Type B pancreatic cell (in vitro differentiated cells): ENCODE measurements at regions not wholly inside any gene's neighbourhood (a gene's known extent, or its start where the extent isn't known, plus 50 kb on each side); places are given as distances from the start of the nearest gene placed in this dataset.

Experiments
- DNase-seq: peaks from one replicate; pipeline ENCODE4 v3.0.0; 2021; ENCODE audit warnings: mixed read lengths; ENCODE audit not compliant: unreplicated experiment; ENCODE audit errors: extremely low spot score
- H3K27ac Mint-ChIP-seq: 2 replicates; pipeline ENCODE4 v1.8.0; 2021; ENCODE audit warnings: mild to moderate bottlenecking, mixed read lengths
- H3K27me3 Mint-ChIP-seq: 2 replicates; pipeline ENCODE4 v1.8.0; 2021; ENCODE audit warnings: mixed read lengths
- H3K36me3 Mint-ChIP-seq: 2 replicates; pipeline ENCODE4 v1.8.0; 2021; ENCODE audit warnings: mixed read lengths
- H3K4me1 Mint-ChIP-seq: one replicate; pipeline ENCODE4 v1.8.0; 2021; ENCODE audit warnings: mixed read lengths; ENCODE audit not compliant: unreplicated experiment
- H3K4me3 Mint-ChIP-seq: 2 replicates; pipeline ENCODE4 v1.8.0; 2021; ENCODE audit warnings: mild to moderate bottlenecking, mixed read lengths
- H3K9me3 Mint-ChIP-seq: 2 replicates; pipeline ENCODE4 v1.8.0; 2021; ENCODE audit warnings: mixed read lengths
- CTCF ChIP-seq: fragments of 200-600 bp; sonication (generic); conservative IDR thresholded peaks from 2 replicates; pipeline ENCODE4 v1.5.0; 2021; ENCODE audit warnings: antibody characterized with exemption, mild to moderate bottlenecking

GRCh38 chr6:159463119-159463829 lies 229.8 kb downstream of the SOD2 start:
- no peaks in the 10 kb centered on the region for H3K36me3 Mint-ChIP-seq
- H3K9me3 Mint-ChIP-seq, result no peaks in the 10 kb centered on the region
- H3K27ac Mint-ChIP-seq, result no peak overlapping the region
- peak; percentile 73 for TF ChIP-seq CTCF
- no peak overlapping the region for H3K4me3 Mint-ChIP-seq
- peaks cover 6% of the 10 kb centered on the region for H3K27me3 Mint-ChIP-seq
- peaks cover 9% of the 10 kb centered on the region for H3K4me1 Mint-ChIP-seq
- DNase-seq, result no peak

- H3K4me3 Mint-ChIP-seq, result no peak overlapping the region
- H3K36me3 Mint-ChIP-seq, result no peaks in the 10 kb centered on the region
- DNase-seq, result no peak
- H3K4me1 Mint-ChIP-seq, result peaks cover 9% of the 10 kb centered on the region
- H3K27me3 Mint-ChIP-seq, result peaks cover 6% of the 10 kb centered on the region
- no peaks in the 10 kb centered on the region for H3K9me3 Mint-ChIP-seq
- no peak overlapping the region for H3K27ac Mint-ChIP-seq
- no peak for TF ChIP-seq CTCF
These were observed 230.6 kb downstream of the SOD2 start for GRCh38 chr6:159462431-159462830.

- Mint-ChIP-seq H3K27me3 (peaks cover 6% of the 10 kb centered on the region), H3K4me1 (peaks cover 9% of the 10 kb centered on the region), H3K9me3 (no peaks in the 10 kb centered on the region), H3K27ac (no peak overlapping the region), H3K4me3 (no peak overlapping the region), H3K36me3 (no peaks in the 10 kb centered on the region)
- TF ChIP-seq CTCF, result no peak
- DNase-seq, result no peak
These were observed 231.0 kb downstream of the SOD2 start for GRCh38 chr6:159461998-159462397.

- H3K27ac Mint-ChIP-seq, result no peak overlapping the region
- H3K36me3 Mint-ChIP-seq, result no peaks in the 10 kb centered on the region
- DNase-seq, result no peak
- peak overlapping the region; percentile 1 for H3K4me3 Mint-ChIP-seq
- no peak for TF ChIP-seq CTCF
- H3K27me3 Mint-ChIP-seq, result peaks cover 6% of the 10 kb centered on the region
- peaks cover 9% of the 10 kb centered on the region for H3K4me1 Mint-ChIP-seq
- no peaks in the 10 kb centered on the region for H3K9me3 Mint-ChIP-seq
These were observed 231.8 kb downstream of the SOD2 start for GRCh38 chr6:159461266-159461665.

GRCh38 chr6:159460476-159460875 lies 232.6 kb downstream of the SOD2 start:
- Mint-ChIP-seq H3K4me3 (no peak overlapping the region), H3K27me3 (peaks cover 6% of the 10 kb centered on the region), H3K4me1 (peaks cover 9% of the 10 kb centered on the region), H3K27ac (no peak overlapping the region), H3K36me3 (no peaks in the 10 kb centered on the region), H3K9me3 (no peaks in the 10 kb centered on the region)
- DNase-seq, result no peak
- TF ChIP-seq CTCF, result no peak
